Femur (tissue), 1 donor: ENCODE measurements at regions not wholly inside any gene's neighbourhood (a gene's known extent, or its start where the extent isn't known, plus 50 kb on each side); places are given as distances from the start of the nearest gene placed in this dataset.

Experiments
- DNase-seq: peaks from one replicate; pipeline ENCODE4 v3.0.0-alpha.2; 2017

GRCh38 chr10:60463746-60464145 is 74.1 kb upstream of the ANK3 start:
- DNase-seq: no peak

GRCh38 chr10:60461688-60462087 is 72.0 kb upstream of the ANK3 start:
- no peak for DNase-seq

- no peak for DNase-seq
Observed at GRCh38 chr10:60459701-60460457, 70.2 kb upstream of the ANK3 start.

- no peak for DNase-seq
Observed at GRCh38 chr10:60456053-60456452, 66.4 kb upstream of the ANK3 start.

GRCh38 chr10:60454336-60454735 is 64.7 kb upstream of the ANK3 start:
- DNase-seq: no peak

- DNase-seq: no peak
Observed at GRCh38 chr10:60453036-60453435, 63.4 kb upstream of the ANK3 start.

- DNase-seq: no peak
Observed at GRCh38 chr10:60450291-60450690, 60.6 kb upstream of the ANK3 start.

GRCh38 chr10:60448246-60448645 is 58.6 kb upstream of the ANK3 start:
- DNase-seq: no peak

- DNase-seq: no peak
Observed at GRCh38 chr10:60446851-60447250, 57.2 kb upstream of the ANK3 start.

GRCh38 chr10:60446070-60446833 is 56.6 kb upstream of the ANK3 start:
- no peak for DNase-seq

GRCh38 chr10:60444494-60445064 is 54.9 kb upstream of the ANK3 start:
- DNase-seq: no peak

- DNase-seq: no peak
Observed at GRCh38 chr10:60443346-60443745, 53.7 kb upstream of the ANK3 start.

- DNase-seq: no peak
Observed at GRCh38 chr10:60441515-60441914, 51.8 kb upstream of the ANK3 start.

- DNase-seq: no peak
Observed at GRCh38 chr10:60439641-60440040, 50.0 kb upstream of the ANK3 start.
